B cell (primary cell): ENCODE measurements at regions not wholly inside any gene's neighbourhood (a gene's known extent, or its start where the extent isn't known, plus 50 kb on each side); places are given as distances from the start of the nearest gene placed in this dataset.

Source experiments
- CTCF ChIP-seq: fragments of 200-600 bp; IDR thresholded peaks from one replicate; pipeline ENCODE4 v1.8.0; 2022; ENCODE audit warnings: antibody characterized with exemption, mild to moderate bottlenecking
- EZH2 ChIP-seq: IDR thresholded peaks from 2 replicates; pipeline ENCODE4 v1.6.1; 2012; ENCODE audit warnings: borderline replicate concordance, low read depth, mild to moderate bottlenecking, moderate library complexity, low read length; ENCODE audit not compliant: insufficient read depth, poor library complexity, severe bottlenecking

GRCh38 chr18:26771524-26771923 is 94.0 kb downstream of the AQP4 start:
- TF ChIP-seq CTCF (no peak), EZH2 (no peak)
